ENCODE measurements at regions not wholly inside any gene's neighbourhood (a gene's known extent, or its start where the extent isn't known, plus 50 kb on each side); places are given as distances from the start of the nearest gene placed in this dataset.
A peak's percentile ranks its signal among the peaks of the same experiment; 100 is the strongest.
"Not testable (repeated sequence)": the region's sequence is repeated elsewhere in the genome, so short reads cannot be mapped to it uniquely, and the experiment has no call there.

DNA sequence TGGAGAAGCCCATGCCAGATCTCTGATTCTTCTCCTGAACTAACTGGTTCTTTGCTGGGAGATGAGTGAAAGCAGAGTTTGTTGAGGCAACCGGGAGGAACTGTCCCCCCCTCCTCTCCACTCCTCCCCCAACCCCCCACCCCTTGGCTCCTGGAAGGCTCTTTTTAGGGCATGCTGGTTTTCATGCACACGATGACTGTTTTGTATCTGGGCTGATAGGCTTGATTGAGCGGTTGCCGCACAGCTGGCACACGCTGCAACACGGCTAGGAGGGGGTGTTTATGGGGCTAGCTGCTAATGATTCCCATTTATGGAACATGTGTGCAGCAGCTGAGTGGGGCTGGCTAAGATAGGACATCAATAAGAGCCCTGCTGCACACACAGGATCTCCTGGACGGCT lies 137.2 kb downstream of the SMIM20 start:
- Histone ChIP-seq H3K27ac (no peak overlapping the region), H3K9me3 (no peaks in the 10 kb centered on the region), H3K4me3 (no peak overlapping the region), H3K4me1 (peaks cover 0 to 14% of the 10 kb centered on the region in 2 donors), H3K27me3 (peaks cover 0 to 10% of the 10 kb centered on the region in 2 donors), H3K36me3 (no peaks in the 10 kb centered on the region)
- DNase-seq (no peak), ATAC-seq (no peak)
- TF ChIP-seq, protein P1, sequence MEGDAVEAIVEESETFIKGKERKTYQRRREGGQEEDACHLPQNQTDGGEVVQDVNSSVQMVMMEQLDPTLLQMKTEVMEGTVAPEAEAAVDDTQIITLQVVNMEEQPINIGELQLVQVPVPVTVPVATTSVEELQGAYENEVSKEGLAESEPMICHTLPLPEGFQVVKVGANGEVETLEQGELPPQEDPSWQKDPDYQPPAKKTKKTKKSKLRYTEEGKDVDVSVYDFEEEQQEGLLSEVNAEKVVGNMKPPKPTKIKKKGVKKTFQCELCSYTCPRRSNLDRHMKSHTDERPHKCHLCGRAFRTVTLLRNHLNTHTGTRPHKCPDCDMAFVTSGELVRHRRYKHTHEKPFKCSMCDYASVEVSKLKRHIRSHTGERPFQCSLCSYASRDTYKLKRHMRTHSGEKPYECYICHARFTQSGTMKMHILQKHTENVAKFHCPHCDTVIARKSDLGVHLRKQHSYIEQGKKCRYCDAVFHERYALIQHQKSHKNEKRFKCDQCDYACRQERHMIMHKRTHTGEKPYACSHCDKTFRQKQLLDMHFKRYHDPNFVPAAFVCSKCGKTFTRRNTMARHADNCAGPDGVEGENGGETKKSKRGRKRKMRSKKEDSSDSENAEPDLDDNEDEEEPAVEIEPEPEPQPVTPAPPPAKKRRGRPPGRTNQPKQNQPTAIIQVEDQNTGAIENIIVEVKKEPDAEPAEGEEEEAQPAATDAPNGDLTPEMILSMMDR (IDR thresholded peaks at IDR 0.05) = no peak
- intact Hi-C loops (cut with DNase I) = no loop called here

DNA sequence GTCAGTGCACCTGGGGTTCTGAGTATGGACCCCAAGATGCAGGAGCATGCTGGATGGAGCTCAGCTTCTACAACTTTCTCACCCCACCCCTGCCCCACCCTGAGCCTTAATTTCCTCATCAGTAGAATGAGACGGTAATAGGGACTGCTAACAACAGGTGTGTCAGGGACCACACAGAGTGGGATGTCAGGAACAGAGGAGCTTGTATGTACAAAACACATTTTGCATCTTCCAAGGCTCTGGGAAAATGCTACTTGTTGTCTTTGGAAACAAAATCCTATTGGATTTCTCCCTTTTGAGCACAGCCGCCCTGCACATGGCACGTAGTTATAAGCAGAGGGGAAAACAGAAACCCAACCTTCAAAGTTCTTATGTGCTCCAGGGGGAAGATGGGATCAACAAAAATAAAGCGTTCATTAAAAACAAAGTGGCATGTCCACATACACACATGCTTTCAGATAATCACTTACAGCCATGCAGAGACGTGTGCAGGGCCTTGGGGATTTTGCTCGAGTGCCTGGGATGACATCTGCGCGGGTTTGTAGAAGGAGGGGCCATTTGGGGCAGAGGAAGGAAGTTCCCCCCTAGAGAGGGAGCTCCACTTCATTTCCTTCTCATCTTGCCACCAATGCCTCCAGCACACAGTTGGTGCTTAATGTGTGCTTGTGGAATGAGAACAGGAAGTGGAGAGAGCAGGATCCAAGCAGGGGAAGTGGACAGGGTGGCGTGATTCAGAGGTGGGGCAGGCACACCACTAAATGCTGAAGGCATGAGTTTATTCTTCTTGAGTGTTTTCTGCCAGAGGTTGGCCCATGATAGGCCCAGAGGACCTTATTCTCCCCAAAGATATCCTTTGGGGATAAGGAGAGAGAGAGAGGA lies 138.9 kb downstream of the SMIM20 start:
- Histone ChIP-seq H3K4me3 (no peak overlapping the region), H3K27ac (no peak overlapping the region), H3K4me1 (peaks cover 0 to 30% of the 10 kb centered on the region in 2 donors), H3K27me3 (peaks cover 0 to 10% of the 10 kb centered on the region in 2 donors), H3K9me3 (no peaks in the 10 kb centered on the region), H3K36me3 (no peaks in the 10 kb centered on the region)
- ATAC-seq (no peak), DNase-seq (no peak)
- intact Hi-C loops (cut with DNase I) = no loop called here
- TF ChIP-seq, protein P1 (IDR thresholded peaks at IDR 0.05) = no peak

DNA sequence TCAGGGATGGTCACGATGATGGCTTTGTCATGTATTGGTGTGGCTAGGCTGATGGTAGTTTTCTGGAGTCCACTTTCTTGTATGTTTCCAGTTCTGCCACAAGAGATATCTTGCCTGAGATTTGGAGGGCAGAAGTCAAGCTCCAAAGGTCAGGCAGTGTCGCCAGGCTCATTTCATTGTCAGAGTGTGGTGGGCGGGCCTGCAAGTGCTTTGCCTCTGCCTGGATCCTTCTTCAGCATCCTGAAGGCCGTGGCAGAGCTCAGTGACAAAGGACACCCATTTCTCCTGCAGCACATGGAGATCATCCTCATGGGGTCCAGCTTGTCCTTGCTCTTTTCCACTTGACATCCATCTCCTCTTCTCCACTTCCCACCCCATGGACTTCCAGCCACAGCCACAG lies 139.7 kb downstream of the SMIM20 start:
- Histone ChIP-seq H3K4me3 (no peak overlapping the region), H3K9me3 (no peaks in the 10 kb centered on the region), H3K4me1 (peaks cover 0 to 37% of the 10 kb centered on the region in 2 donors), H3K36me3 (no peaks in the 10 kb centered on the region), H3K27ac (no peak overlapping the region), H3K27me3 (peaks cover 0 to 10% of the 10 kb centered on the region in 2 donors)
- intact Hi-C loops (cut with DNase I) = no loop called here
- DNase-seq (no peak), ATAC-seq (no peak)
- TF ChIP-seq, protein P1 (IDR thresholded peaks at IDR 0.05) = no peak

DNA sequence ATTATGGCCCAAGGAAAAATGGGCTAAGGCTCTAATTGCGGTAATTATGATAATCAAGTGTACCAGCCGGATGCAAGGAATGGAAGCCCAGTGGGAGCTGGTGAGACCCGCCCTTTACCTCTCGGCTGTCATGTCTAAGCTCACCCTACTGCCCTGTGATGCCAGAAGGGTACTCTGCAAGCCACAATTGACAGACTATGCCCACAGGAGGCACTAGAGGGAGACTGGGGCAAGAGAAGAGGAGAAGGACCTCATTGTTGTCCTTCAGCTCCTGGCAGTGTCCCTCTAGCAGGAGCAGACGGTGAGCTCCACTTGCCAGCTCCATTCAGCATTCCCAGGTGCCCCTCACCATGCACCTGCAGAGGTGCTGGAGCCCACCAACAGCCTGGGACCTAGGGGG lies 141.8 kb downstream of the SMIM20 start:
- Histone ChIP-seq H3K4me1 (peaks cover 0 to 30% of the 10 kb centered on the region in 2 donors), H3K36me3 (no peaks in the 10 kb centered on the region), H3K9me3 (no peaks in the 10 kb centered on the region), H3K4me3 (no peak overlapping the region), H3K27me3 (peaks cover 0 to 6% of the 10 kb centered on the region in 2 donors), H3K27ac (no peak overlapping the region)
- no peak for DNase-seq
- intact Hi-C loops (cut with DNase I) = no loop called here
- TF ChIP-seq, protein P1 (IDR thresholded peaks at IDR 0.05) = no peak
- ATAC-seq = no peak

DNA sequence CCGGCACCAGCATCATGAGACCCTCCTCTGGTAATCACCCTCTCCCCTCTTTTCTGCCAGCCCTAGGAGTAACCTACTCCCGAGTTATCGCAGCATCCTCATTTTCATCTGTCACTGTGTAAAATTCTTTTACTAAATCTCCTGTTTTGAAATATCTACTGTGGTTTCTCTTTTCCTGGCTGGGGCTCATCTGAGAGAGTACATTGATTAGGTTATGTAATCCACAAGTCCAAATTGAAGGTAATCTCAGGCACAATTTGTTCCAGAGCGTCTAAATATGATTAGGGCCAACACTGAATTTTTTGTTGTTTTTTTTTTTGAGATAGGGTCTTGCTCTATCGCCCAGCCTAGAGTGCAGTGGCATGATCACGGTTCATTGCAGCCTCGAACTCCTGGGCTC lies 142.4 kb downstream of the SMIM20 start:
- Histone ChIP-seq H3K36me3 (no peaks in the 10 kb centered on the region), H3K4me3 (no peak overlapping the region), H3K4me1 (peaks cover 0 to 32% of the 10 kb centered on the region in 2 donors), H3K27ac (peak overlapping the region in 1 of 2 donors; percentile 25), H3K27me3 (peaks cover 0 to 4% of the 10 kb centered on the region in 2 donors), H3K9me3 (no peaks in the 10 kb centered on the region)
- no peak for ATAC-seq
- intact Hi-C loops (cut with DNase I) = no loop called here
- no peak for DNase-seq
- TF ChIP-seq, protein P1 (IDR thresholded peaks at IDR 0.05) = no peak

DNA sequence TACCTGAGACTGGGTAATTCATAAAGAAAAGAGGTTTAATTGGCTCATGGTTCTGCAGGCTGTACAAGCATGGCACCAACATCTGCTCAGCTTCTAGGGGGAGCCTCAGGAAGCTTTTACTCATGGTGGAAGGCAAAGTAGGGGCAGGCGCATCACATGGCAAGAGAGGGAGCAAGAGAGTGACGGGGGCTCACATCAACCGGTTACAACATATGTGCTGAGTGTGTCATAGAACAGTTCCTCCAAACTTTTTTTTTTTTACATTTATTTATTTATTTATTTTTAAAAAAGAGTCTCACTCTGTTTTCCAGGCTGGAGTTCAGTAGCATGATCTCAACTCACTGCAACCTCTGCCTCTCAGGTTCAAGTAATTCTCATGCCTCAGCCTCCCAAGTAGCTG lies 143.8 kb downstream of the SMIM20 start:
- H3K36me3 ChIP-seq; H3K9me3 ChIP-seq; H3K27me3 ChIP-seq; H3K4me3 ChIP-seq; intact Hi-C loops (cut with DNase I); H3K27ac ChIP-seq; DNase-seq; ATAC-seq: not testable (repeated sequence)
- H3K4me1 ChIP-seq = peaks cover 0 to 43% of the 10 kb centered on the region in 2 donors

Measured in left lung (tissue), 4 donors.